H1 (cell line): ENCODE measurements at regions not wholly inside any gene's neighbourhood (a gene's known extent, or its start where the extent isn't known, plus 50 kb on each side); places are given as distances from the start of the nearest gene placed in this dataset.

Experiments
- CTCF ChIA-PET: fragments of 300-600 bp; sonication (Branson Sonifier 250); formaldehyde crosslinking; loops from one replicate; lab custom pipeline; 2021; ENCODE audit not compliant: partially characterized antibody; lab: Charles Lee
- POLR2A ChIA-PET: fragments of 300-600 bp; sonication (Branson Sonifier 250); formaldehyde crosslinking; loops from one replicate; lab custom pipeline; 2021; ENCODE audit warnings: inconsistent platforms; ENCODE audit not compliant: partially characterized antibody; lab: Charles Lee
- DNase-seq, 2 experiments: peaks; one replicate each; pipeline versions ENCODE4 v3.0.0 to v3.0.0-alpha.2; 2010 to 2022; ENCODE audit warnings: low spot score in 2 of 2, low read depth in 1 of 2, mixed read lengths in 1 of 2
- FAIRE-seq: peaks from 2 replicates; lab custom pipeline; 2011; peaks lifted over from hg19 to GRCh38; lab: Jason Lieb, UNC
- H2AFZ ChIP-seq: 2 replicates; pipeline ENCODE4 v1.8.1; 2012; ENCODE audit warnings: low read length, inconsistent platforms
- H2AK5ac ChIP-seq: 2 replicates; pipeline ENCODE4 v1.6.1; 2013; ENCODE audit warnings: low read depth, low read length
- H2BK120ac ChIP-seq: replicated peaks from 2 replicates; pipeline ENCODE3; 2013; ENCODE audit warnings: low read depth, low read length, inconsistent platforms
- H2BK12ac ChIP-seq: 2 replicates; pipeline ENCODE4 v1.6.1; 2013; ENCODE audit warnings: low read depth, low read length
- H2BK15ac ChIP-seq: 2 replicates; pipeline ENCODE4 v1.6.1; 2013; ENCODE audit warnings: low read length
- H2BK20ac ChIP-seq: 2 replicates; pipeline ENCODE4 v1.6.1; 2013; ENCODE audit warnings: low read length
- H2BK5ac ChIP-seq: 2 replicates; pipeline ENCODE4 v1.6.1; 2013; ENCODE audit warnings: low read depth, low read length
- H3K14ac ChIP-seq: 2 replicates; pipeline ENCODE4 v1.6.1; 2013; ENCODE audit warnings: inconsistent platforms; ENCODE audit not compliant: insufficient read length
- H3K18ac ChIP-seq: 2 replicates; pipeline ENCODE4 v1.6.1; 2013; ENCODE audit warnings: low read length; ENCODE audit errors: extremely low read depth
- H3K23ac ChIP-seq: 2 replicates; pipeline ENCODE4 v1.6.1; 2013; ENCODE audit warnings: inconsistent platforms; ENCODE audit not compliant: insufficient read length
- H3K23me2 ChIP-seq: 2 replicates; pipeline ENCODE4 v1.6.1; 2013; ENCODE audit warnings: low read depth, low read length
- H3K27ac ChIP-seq: 2 replicates; pipeline ENCODE4 v1.6.1; 2011; ENCODE audit warnings: low read depth, low read length, inconsistent platforms
- H3K27me3 ChIP-seq, 4 experiments: replicated peaks in 1 of 4; 1 replicate in 1 of 4; 2 replicates in 3 of 4; pipeline versions ENCODE4 v1.6.1 to v1.8.1; 2011 to 2013; ENCODE audit warnings: low read length in 3 of 4, mild to moderate bottlenecking in 3 of 4, inconsistent platforms in 2 of 4, mixed read lengths in 2 of 4, moderate library complexity in 1 of 4; ENCODE audit not compliant: control insufficient read depth in 3 of 4, insufficient read depth in 3 of 4; ENCODE audit errors: extremely low read depth in 1 of 4
- H3K36me3 ChIP-seq, 4 experiments: 2 replicates each; pipeline versions ENCODE4 v1.6.1 to v1.8.1; 2011 to 2013; ENCODE audit warnings: mild to moderate bottlenecking in 4 of 4, low read length in 3 of 4, moderate library complexity in 2 of 4, control low read depth in 1 of 4, inconsistent platforms in 1 of 4; ENCODE audit not compliant: insufficient read depth in 4 of 4, control insufficient read depth in 2 of 4
- H3K4ac ChIP-seq: replicated peaks from 2 replicates; pipeline ENCODE3; 2013; ENCODE audit warnings: low read length, low read depth, mixed read lengths, inconsistent platforms; ENCODE audit not compliant: insufficient read length
- H3K4me1 ChIP-seq, 4 experiments: replicated peaks in 1 of 4; 1 replicate in 1 of 4; 2 replicates in 3 of 4; pipeline versions ENCODE4 v1.6.1 to v1.8.1; 2011 to 2013; ENCODE audit warnings: low read length in 3 of 4, inconsistent platforms in 2 of 4, mixed read lengths in 1 of 4; ENCODE audit not compliant: insufficient read depth in 4 of 4, control insufficient read depth in 3 of 4
- H3K4me2 ChIP-seq, 2 experiments: 2 replicates each; pipeline versions ENCODE4 v1.6.1 to v1.8.1; 2011 to 2013; ENCODE audit warnings: low read depth in 2 of 2, low read length in 2 of 2, control low read depth in 1 of 2, inconsistent platforms in 1 of 2, mild to moderate bottlenecking in 1 of 2; ENCODE audit not compliant: insufficient read depth in 1 of 2
- H3K4me3 ChIP-seq, 4 experiments: fragments of 200-600, 300-600 bp in 1 of 4; sonication (generic), shearing (Covaris generic), sonication (Bioruptor Twin) in 1 of 4; 2 replicates each; pipeline versions ENCODE4 v1.5.1 to v1.8.1; 2011 to 2016; ENCODE audit warnings: low read length in 4 of 4, low read depth in 3 of 4, control low read depth in 2 of 4, inconsistent platforms in 2 of 4, mild to moderate bottlenecking in 2 of 4, mixed read lengths in 1 of 4, moderate library complexity in 1 of 4; ENCODE audit not compliant: insufficient read depth in 2 of 4; ENCODE audit errors: extremely low read depth in 1 of 4
- H3K56ac ChIP-seq: replicated peaks from 2 replicates; pipeline ENCODE3; 2013; ENCODE audit warnings: low read depth, mild to moderate bottlenecking, mixed read lengths, low read length, inconsistent platforms; ENCODE audit not compliant: insufficient read length
- H3K79me1 ChIP-seq: 2 replicates; pipeline ENCODE4 v1.6.1; 2013; ENCODE audit warnings: low read depth, low read length, control low read depth
- H3K79me2 ChIP-seq, 2 experiments: 2 replicates each; pipeline versions ENCODE4 v1.6.1 to v1.8.1; 2012 to 2013; ENCODE audit warnings: low read length in 2 of 2, mild to moderate bottlenecking in 2 of 2, inconsistent platforms in 1 of 2; ENCODE audit not compliant: insufficient read depth in 2 of 2, control insufficient read depth in 1 of 2
- H3K9ac ChIP-seq, 4 experiments: replicated peaks in 1 of 4; 1 replicate in 1 of 4; 2 replicates in 3 of 4; pipeline versions ENCODE4 v1.6.1 to v1.8.1; 2011 to 2013; ENCODE audit warnings: low read depth in 3 of 4, low read length in 3 of 4, control low read depth in 2 of 4, mild to moderate bottlenecking in 2 of 4, moderate library complexity in 2 of 4, inconsistent platforms in 1 of 4; ENCODE audit errors: extremely low read depth in 1 of 4
- H3K9me3 ChIP-seq, 2 experiments: 2 replicates each; pipeline versions ENCODE4 v1.6.1 to v1.8.1; 2012 to 2013; ENCODE audit warnings: mild to moderate bottlenecking in 2 of 2, moderate library complexity in 2 of 2, control low read depth in 1 of 2, inconsistent platforms in 1 of 2, low read depth in 1 of 2, low read length in 1 of 2, mixed read lengths in 1 of 2; ENCODE audit not compliant: insufficient read depth in 2 of 2
- H4K20me1 ChIP-seq, 2 experiments: replicated peaks in 1 of 2; 2 replicates each; pipeline versions ENCODE3 to v1.8.1; 2011 to 2013; ENCODE audit warnings: inconsistent platforms in 2 of 2, low read length in 2 of 2, mild to moderate bottlenecking in 1 of 2; ENCODE audit not compliant: insufficient read depth in 2 of 2, control insufficient read depth in 1 of 2
- H4K5ac ChIP-seq: 2 replicates; pipeline ENCODE4 v1.6.1; 2013; ENCODE audit warnings: low read length, low read depth, mixed read lengths, inconsistent platforms; ENCODE audit not compliant: insufficient read length
- H4K8ac ChIP-seq: 2 replicates; pipeline ENCODE4 v1.8.0; 2013; ENCODE audit warnings: mild to moderate bottlenecking, moderate library complexity, low read length, inconsistent platforms; ENCODE audit not compliant: insufficient read depth; ENCODE audit errors: extremely low read depth
- H4K91ac ChIP-seq: replicated peaks from 2 replicates; pipeline ENCODE3; 2013; ENCODE audit warnings: low read length, mixed read lengths, inconsistent platforms; ENCODE audit not compliant: insufficient read length
- EP300 ChIP-seq, 2 experiments: IDR thresholded peaks; 1 replicate in 1 of 2; 2 replicates in 1 of 2; pipeline ENCODE4 v1.6.1; 2011 to 2012; ENCODE audit warnings: low read depth in 2 of 2, low read length in 2 of 2, mild to moderate bottlenecking in 2 of 2, borderline replicate concordance in 1 of 2, inconsistent platforms in 1 of 2, moderate library complexity in 1 of 2
- PHF8 ChIP-seq: fragments of 200-600 bp; sonication (generic); conservative IDR thresholded peaks from 2 replicates; pipeline ENCODE4 v1.7.1; 2012; ENCODE audit warnings: low read depth, mild to moderate bottlenecking, inconsistent platforms, low read length, moderate library complexity

GRCh38 chr11:123362941-123363340 is 67.1 kb upstream of the GRAMD1B start (continued):
- TF ChIP-seq PHF8: no peak
- TF ChIP-seq, all 59 proteins: peak for 0

- H3K79me1 ChIP-seq: no peaks in the 10 kb centered on the region
- peaks cover 0 to 9% (median 2%) of the 10 kb centered on the region in 4 experiments; a peak in 4 of 7 replicates for H3K4me1 ChIP-seq
- H3K4me3 ChIP-seq: no peak overlapping the region
- no peak overlapping the region for H2AK5ac ChIP-seq
- no peak for DNase-seq
- no peaks in the 10 kb centered on the region for H4K20me1 ChIP-seq
- CTCF ChIA-PET: interaction anchor here (0.7 to 2.2 kb wide), 5 partner anchors 9 to 116 kb away, joined by 3 to 4 read pairs (median 3); no protein-coding TSS in a partner anchor
- TF ChIP-seq EP300 (IDR thresholded peaks at IDR 0.05; ENCODE audit: borderline replicate concordance in 1 of 2, low read depth in 2 of 2, low read length in 2 of 2): no peak
- TF ChIP-seq, all 59 proteins: peak for 0
- H3K56ac ChIP-seq: no peak overlapping the region
- no peak overlapping the region for H2BK5ac ChIP-seq
- H3K27ac ChIP-seq: no peak overlapping the region
- no peak overlapping the region for H4K5ac ChIP-seq
- no peaks in the 10 kb centered on the region for H3K36me3 ChIP-seq
- no peak overlapping the region for H3K9ac ChIP-seq
- H4K91ac ChIP-seq: no peak overlapping the region
- H3K4me2 ChIP-seq: no peak overlapping the region
- H2BK120ac ChIP-seq: no peak overlapping the region
- H3K79me2 ChIP-seq: no peaks in the 10 kb centered on the region
- H2BK15ac ChIP-seq: no peak overlapping the region
- no peak overlapping the region for H3K18ac ChIP-seq
- POLR2A ChIA-PET: interaction anchor here (1.2 kb wide), 1 partner anchor 302 kb away, joined by 3 read pairs; no protein-coding TSS in a partner anchor
- no peak overlapping the region for H2BK20ac ChIP-seq
- peaks cover 10 to 33% (median 27%) of the 10 kb centered on the region in 4 experiments for H3K27me3 ChIP-seq
- no peak overlapping the region for H3K23ac ChIP-seq
- no peak overlapping the region for H3K14ac ChIP-seq
- no peak overlapping the region for H4K8ac ChIP-seq
- H3K9me3 ChIP-seq: no peaks in the 10 kb centered on the region
- H2BK12ac ChIP-seq: no peak overlapping the region
- H3K23me2 ChIP-seq: peaks cover 11% of the 10 kb centered on the region
- no peak overlapping the region for H3K4ac ChIP-seq
- no peak for FAIRE-seq
- no peak overlapping the region for H2AFZ ChIP-seq
Measured at GRCh38 chr11:123362186-123362585, 67.9 kb upstream of the GRAMD1B start.
